Muscle layer of duodenum (tissue), 2 donors: ENCODE measurements at regions not wholly inside any gene's neighbourhood (a gene's known extent, or its start where the extent isn't known, plus 50 kb on each side); places are given as distances from the start of the nearest gene placed in this dataset.

Experiments
- H3K27ac ChIP-seq: one replicate; pipeline ENCODE4 v1.7.0; 2013; ENCODE audit warnings: mild to moderate bottlenecking, low read length
- H3K27me3 ChIP-seq: one replicate; pipeline ENCODE4 v1.7.0; 2013; ENCODE audit warnings: low read depth, mild to moderate bottlenecking, control low read depth, low read length
- H3K36me3 ChIP-seq, 2 donors: one replicate each; pipeline ENCODE4 v1.7.0; 2013; ENCODE audit warnings: low read length in 2 of 2, control low read depth in 1 of 2, mild to moderate bottlenecking in 1 of 2; ENCODE audit not compliant: insufficient read depth in 2 of 2, control insufficient read depth in 1 of 2
- H3K4me1 ChIP-seq, 2 donors: one replicate each; pipeline ENCODE4 v1.7.0; 2013; ENCODE audit warnings: low read length in 2 of 2, mild to moderate bottlenecking in 2 of 2, control low read depth in 1 of 2, moderate library complexity in 1 of 2; ENCODE audit not compliant: insufficient read depth in 2 of 2, control insufficient read depth in 1 of 2
- H3K4me3 ChIP-seq, 2 donors: one replicate each; pipeline ENCODE4 v1.7.0; 2013; ENCODE audit warnings: low read length in 2 of 2, low read depth in 1 of 2, mild to moderate bottlenecking in 1 of 2
- H3K9me3 ChIP-seq, 2 donors: one replicate each; pipeline ENCODE4 v1.7.0; 2013; ENCODE audit warnings: low read length in 2 of 2, control low read depth in 1 of 2, mild to moderate bottlenecking in 1 of 2; ENCODE audit not compliant: control insufficient read depth in 1 of 2
- donor health status: healthy.

DNA sequence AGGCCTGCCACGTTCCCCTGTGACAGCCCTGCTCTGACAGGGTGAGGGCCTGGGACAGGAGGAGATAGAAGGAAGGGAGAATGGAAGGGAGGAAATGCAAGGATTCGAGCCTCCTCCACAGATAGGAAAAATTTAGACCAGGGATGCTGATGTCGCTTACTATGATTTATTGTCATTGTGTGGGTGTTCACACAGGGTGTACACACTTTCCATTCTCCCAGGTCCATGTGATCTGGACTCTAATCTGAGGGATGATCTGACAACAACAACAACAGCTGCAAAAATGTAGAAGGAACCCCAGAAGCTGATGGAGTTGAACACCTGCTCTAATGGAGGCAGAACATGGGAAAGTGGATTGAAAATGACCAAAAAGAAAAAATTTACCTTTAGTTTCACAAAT, 231.7 kb upstream of the TNP1 start:
- H3K4me3 ChIP-seq, result no peak overlapping the region
- H3K27ac ChIP-seq, result no peak overlapping the region
- H3K36me3 ChIP-seq, result no peaks in the 10 kb centered on the region
- no peaks in the 10 kb centered on the region for H3K27me3 ChIP-seq
- no peaks in the 10 kb centered on the region for H3K9me3 ChIP-seq
- no peaks in the 10 kb centered on the region for H3K4me1 ChIP-seq

DNA sequence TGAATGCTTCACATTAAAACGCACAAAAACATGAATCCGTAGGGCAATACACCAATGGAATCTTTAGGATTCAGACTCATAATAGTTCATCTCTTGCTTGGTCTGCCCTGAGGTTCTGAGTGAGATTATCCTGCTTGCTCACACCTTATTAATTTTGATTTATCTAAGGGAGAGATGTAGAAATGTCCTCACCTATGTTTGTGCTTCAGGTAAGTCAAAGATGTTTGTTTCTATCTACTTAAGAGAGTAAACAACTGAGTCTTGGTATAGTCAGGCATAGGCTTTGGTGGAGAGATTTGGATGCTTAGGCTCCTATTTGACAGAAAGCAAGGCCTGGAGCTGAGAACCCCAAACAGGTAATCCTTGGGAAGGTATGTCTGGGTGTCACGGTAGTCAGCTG, 231.0 kb upstream of the TNP1 start:
- Histone ChIP-seq H3K27ac (no peak overlapping the region), H3K4me3 (no peak overlapping the region), H3K9me3 (no peaks in the 10 kb centered on the region), H3K27me3 (no peaks in the 10 kb centered on the region), H3K4me1 (no peaks in the 10 kb centered on the region), H3K36me3 (no peaks in the 10 kb centered on the region)

DNA sequence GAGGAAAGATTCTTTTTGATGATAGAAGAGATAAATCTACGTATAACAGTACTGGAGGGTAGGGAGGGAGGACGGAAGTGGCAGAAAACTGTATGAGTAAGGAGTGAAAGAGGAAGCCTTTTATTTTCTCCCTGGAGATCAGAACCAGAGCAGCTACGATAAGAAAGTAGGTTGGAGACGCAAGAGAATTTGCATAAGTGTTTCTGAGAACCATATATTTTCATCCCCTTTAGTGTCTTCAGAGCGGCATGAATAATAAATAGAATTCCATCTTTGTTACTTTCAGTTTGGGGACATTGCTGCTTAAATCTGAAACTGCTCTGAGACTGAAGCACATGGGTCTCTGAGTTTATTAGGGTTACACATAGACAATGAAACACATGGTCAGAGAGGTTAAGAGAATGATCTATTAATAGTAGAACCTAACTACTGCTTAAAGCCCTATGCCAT, 230.2 kb upstream of the TNP1 start:
- Histone ChIP-seq H3K27me3 (no peaks in the 10 kb centered on the region), H3K9me3 (no peaks in the 10 kb centered on the region), H3K36me3 (no peaks in the 10 kb centered on the region), H3K4me3 (peak overlapping the region; percentile 15 to 41), H3K4me1 (no peaks in the 10 kb centered on the region), H3K27ac (no peak overlapping the region)

DNA sequence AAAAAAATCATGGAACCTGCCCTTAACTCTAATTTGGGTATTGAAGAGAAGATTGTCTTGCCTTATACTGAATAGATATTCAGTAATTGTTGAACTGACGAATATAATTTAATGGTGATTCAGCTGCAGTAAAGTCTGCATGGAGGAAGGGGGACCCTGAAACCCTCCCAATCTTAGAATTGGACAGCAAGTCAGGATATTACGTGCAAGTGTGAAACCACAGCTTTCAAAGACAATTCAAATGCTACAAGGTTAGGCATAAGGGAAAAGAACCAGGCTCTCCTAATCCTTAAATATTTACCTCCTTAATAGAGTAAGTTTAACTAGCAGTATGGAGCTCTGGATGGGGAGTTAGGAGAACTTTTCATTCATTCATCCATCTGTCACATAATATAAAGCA, 226.9 kb upstream of the TNP1 start:
- Histone ChIP-seq H3K27me3 (no peaks in the 10 kb centered on the region), H3K4me1 (no peaks in the 10 kb centered on the region), H3K4me3 (no peak overlapping the region), H3K36me3 (no peaks in the 10 kb centered on the region), H3K27ac (no peak overlapping the region), H3K9me3 (no peaks in the 10 kb centered on the region)

DNA sequence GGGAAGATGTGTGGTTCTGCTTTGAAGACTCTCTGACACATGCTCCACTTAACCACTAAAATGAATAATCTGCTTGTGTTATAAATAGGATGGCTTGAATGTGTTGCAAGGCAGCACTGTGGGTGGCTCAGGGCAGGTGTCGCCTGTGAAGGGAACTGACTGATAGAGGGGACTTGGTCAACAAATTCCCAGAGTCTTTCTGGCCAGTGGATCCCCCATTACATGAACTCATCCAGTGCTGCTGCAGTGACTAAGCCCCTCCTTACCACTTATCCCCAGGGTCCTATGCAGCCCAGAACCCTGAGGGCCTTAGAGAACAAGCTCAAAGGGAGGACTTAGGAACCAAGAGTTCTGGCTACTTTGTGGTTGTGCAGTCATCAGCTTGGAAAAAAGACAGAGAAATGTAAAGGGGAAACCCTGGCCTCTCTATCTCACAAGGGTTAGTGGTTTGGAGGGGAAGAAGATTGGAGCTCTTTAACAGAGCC, 226.2 kb upstream of the TNP1 start:
- no peaks in the 10 kb centered on the region for H3K36me3 ChIP-seq
- no peaks in the 10 kb centered on the region for H3K27me3 ChIP-seq
- no peaks in the 10 kb centered on the region for H3K4me1 ChIP-seq
- no peak overlapping the region for H3K4me3 ChIP-seq
- no peak overlapping the region for H3K27ac ChIP-seq
- no peaks in the 10 kb centered on the region for H3K9me3 ChIP-seq

DNA sequence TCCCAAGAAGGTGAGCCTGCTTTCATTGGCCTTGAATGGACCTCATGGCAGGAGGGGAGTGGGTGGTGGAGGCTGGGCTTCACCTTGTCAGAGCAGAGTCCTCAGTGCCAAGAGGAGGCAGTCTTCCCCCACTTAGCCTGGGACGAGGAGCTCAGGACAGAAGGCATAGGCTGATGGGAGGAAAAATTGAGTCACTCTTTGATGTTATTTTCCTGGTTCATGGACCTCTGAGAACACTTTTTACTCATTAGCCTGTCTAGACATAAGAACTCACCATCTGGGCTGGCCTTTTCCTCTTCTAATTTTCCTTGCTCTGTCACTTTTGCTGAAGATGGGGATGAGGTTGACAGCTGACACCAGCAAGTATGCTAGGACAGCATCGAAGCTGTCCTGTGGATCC, 225.7 kb upstream of the TNP1 start:
- Histone ChIP-seq H3K4me3 (no peak overlapping the region), H3K9me3 (no peaks in the 10 kb centered on the region), H3K27ac (no peak overlapping the region)

DNA sequence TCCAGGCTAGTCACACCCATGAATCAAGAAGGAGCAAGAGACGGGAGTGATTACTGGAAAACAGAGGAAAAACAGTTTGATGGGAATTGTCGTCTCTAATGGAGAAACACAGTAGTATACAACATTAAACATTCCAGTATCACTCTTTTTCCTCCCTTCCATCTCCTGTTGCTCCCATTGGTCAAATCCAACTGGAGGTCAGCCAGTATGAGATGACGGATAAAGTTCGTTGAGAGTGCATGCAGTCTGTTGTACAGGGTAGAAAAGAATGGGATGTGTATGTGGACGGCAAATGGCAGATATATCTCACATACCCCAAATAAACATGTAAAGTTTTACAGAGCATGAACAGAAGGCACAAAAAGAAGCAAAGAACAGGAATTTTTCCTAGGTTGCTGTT, 221.9 kb upstream of the TNP1 start:
- Histone ChIP-seq H3K27me3 (no peaks in the 10 kb centered on the region), H3K4me3 (no peak overlapping the region), H3K36me3 (no peaks in the 10 kb centered on the region), H3K4me1 (no peaks in the 10 kb centered on the region), H3K27ac (no peak overlapping the region), H3K9me3 (no peaks in the 10 kb centered on the region)

More for the DNA sequence above, 225.7 kb upstream of the TNP1 start:
- no peaks in the 10 kb centered on the region for H3K4me1 ChIP-seq
- H3K27me3 ChIP-seq, result no peaks in the 10 kb centered on the region
- no peaks in the 10 kb centered on the region for H3K36me3 ChIP-seq

DNA sequence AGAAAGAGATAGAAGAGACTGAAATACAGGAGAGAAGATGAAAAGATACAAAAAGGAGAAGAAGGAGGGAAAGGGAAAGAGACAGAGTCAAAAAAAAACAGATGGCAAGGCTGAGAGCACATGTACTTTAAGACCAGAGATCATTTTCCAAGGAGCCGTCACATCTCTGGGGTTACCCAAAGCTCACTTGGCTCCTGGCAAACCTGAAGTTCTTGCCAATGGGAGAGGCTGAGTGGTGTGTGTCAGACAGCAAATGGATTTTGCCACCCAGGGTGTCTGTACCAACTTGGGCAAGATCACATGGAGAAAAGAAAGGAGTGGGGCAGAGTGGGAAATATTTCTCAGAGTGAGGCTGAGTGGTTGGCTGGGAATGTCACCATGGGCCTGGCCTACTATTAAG, 219.3 kb upstream of the TNP1 start:
- no peaks in the 10 kb centered on the region for H3K36me3 ChIP-seq
- no peaks in the 10 kb centered on the region for H3K4me1 ChIP-seq
- H3K9me3 ChIP-seq, result no peaks in the 10 kb centered on the region
- H3K27ac ChIP-seq, result no peak overlapping the region
- no peaks in the 10 kb centered on the region for H3K27me3 ChIP-seq
- H3K4me3 ChIP-seq, result no peak overlapping the region

DNA sequence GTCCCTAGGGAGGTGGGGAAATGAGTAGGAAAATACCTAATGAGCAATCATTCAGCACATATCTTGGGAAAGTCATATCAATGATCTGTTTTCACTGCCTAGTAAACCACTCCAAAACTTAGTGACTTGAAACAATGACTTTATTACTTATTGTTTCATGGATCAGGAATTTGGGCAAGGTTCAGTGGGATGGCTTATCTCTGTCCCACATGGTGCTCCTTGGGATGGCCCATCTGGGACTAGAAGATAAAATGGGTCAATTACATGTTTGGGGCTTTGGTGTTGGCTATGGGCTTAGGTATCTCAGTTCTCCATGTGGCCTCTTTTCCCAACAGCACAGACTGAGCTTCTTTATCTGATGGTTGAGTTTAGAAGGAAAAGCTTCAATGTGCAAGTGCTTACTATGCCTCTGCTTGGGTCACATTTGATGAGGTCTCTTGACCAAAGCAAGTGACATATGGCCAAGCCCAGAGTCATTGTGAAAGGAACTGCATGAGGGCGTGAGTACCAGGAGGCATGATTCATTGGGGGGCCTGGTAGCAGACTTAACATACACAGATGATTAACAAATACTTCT, 218.1 kb upstream of the TNP1 start:
- Histone ChIP-seq H3K9me3 (no peaks in the 10 kb centered on the region), H3K27ac (no peak overlapping the region)

DNA sequence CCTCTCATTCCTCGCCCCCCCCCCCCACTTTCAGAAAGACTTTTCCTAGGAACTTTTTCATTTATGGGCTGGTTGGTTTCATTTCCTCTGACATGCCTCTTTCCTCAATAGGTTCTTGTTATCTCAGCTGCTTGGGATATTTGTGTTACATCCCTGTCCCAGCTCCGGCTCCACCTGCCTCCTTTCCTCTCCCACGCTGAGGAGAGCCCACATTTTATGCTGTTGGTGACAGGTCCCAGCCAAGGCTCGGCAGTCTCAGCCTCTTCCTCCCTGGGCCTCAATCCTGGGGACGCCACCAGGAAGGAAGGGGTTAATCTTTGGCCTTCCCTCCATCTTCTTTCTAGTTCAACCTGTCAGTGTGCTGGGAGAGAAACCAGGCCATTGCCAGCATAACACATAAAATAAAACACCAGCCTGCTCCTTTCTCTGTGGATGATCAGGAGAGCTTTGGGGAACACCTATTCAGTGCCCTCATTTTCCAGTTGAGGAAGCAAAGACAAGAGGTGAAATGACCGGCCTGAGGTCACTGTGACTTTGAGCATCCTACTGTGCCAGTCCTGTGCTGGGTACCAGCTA, 216.9 kb upstream of the TNP1 start:
- Histone ChIP-seq H3K9me3 (no peaks in the 10 kb centered on the region), H3K27ac (no peak overlapping the region), H3K4me1 (no peaks in the 10 kb centered on the region), H3K4me3 (no peak overlapping the region), H3K27me3 (no peaks in the 10 kb centered on the region), H3K36me3 (no peaks in the 10 kb centered on the region)

More for the DNA sequence above, 218.1 kb upstream of the TNP1 start:
- Histone ChIP-seq H3K4me1 (no peaks in the 10 kb centered on the region), H3K36me3 (no peaks in the 10 kb centered on the region), H3K4me3 (no peak overlapping the region), H3K27me3 (no peaks in the 10 kb centered on the region)

DNA sequence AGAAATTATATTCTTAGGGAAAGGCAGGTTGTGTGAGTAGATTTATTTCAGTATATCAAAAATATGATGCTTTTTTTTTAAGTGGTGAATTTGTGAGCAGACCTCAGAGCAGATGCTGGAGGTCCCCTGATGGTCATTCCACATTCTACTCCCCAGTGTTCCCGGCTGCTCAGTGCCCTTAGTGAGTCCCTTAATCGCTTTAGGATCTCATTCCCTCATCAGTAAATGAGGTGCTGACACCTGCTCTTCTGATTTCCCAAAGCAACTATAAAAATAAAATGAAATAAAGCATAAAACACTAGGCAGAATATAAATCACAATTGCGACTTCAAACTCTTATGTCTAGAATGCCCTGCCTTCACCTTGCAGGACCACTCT, 216.2 kb upstream of the TNP1 start:
- no peaks in the 10 kb centered on the region for H3K36me3 ChIP-seq
- no peaks in the 10 kb centered on the region for H3K27me3 ChIP-seq
- no peaks in the 10 kb centered on the region for H3K9me3 ChIP-seq

More for the DNA sequence above, 216.2 kb upstream of the TNP1 start:
- Histone ChIP-seq H3K4me3 (no peak overlapping the region), H3K4me1 (no peaks in the 10 kb centered on the region), H3K27ac (no peak overlapping the region)
